H1 (cell line): ENCODE measurements at regions not wholly inside any gene's neighbourhood (a gene's known extent, or its start where the extent isn't known, plus 50 kb on each side); places are given as distances from the start of the nearest gene placed in this dataset.

ENCODE experiments used
- CTCF ChIA-PET: fragments of 300-600 bp; sonication (Branson Sonifier 250); formaldehyde crosslinking; loops from one replicate; lab custom pipeline; 2021; ENCODE audit not compliant: partially characterized antibody; lab: Charles Lee
- POLR2A ChIA-PET: fragments of 300-600 bp; sonication (Branson Sonifier 250); formaldehyde crosslinking; loops from one replicate; lab custom pipeline; 2021; ENCODE audit warnings: inconsistent platforms; ENCODE audit not compliant: partially characterized antibody; lab: Charles Lee
- DNase-seq, 2 experiments: peaks; one replicate each; pipeline versions ENCODE4 v3.0.0 to v3.0.0-alpha.2; 2010 to 2022; ENCODE audit warnings: low spot score in 2 of 2, low read depth in 1 of 2, mixed read lengths in 1 of 2
- FAIRE-seq: peaks from 2 replicates; lab custom pipeline; 2011; peaks lifted over from hg19 to GRCh38; lab: Jason Lieb, UNC
- H2AFZ ChIP-seq: 2 replicates; pipeline ENCODE4 v1.8.1; 2012; ENCODE audit warnings: low read length, inconsistent platforms
- H2AK5ac ChIP-seq: 2 replicates; pipeline ENCODE4 v1.6.1; 2013; ENCODE audit warnings: low read depth, low read length
- H2BK120ac ChIP-seq: replicated peaks from 2 replicates; pipeline ENCODE3; 2013; ENCODE audit warnings: low read depth, low read length, inconsistent platforms
- H2BK12ac ChIP-seq: 2 replicates; pipeline ENCODE4 v1.6.1; 2013; ENCODE audit warnings: low read depth, low read length
- H2BK15ac ChIP-seq: 2 replicates; pipeline ENCODE4 v1.6.1; 2013; ENCODE audit warnings: low read length
- H2BK20ac ChIP-seq: 2 replicates; pipeline ENCODE4 v1.6.1; 2013; ENCODE audit warnings: low read length
- H2BK5ac ChIP-seq: 2 replicates; pipeline ENCODE4 v1.6.1; 2013; ENCODE audit warnings: low read depth, low read length
- H3K14ac ChIP-seq: 2 replicates; pipeline ENCODE4 v1.6.1; 2013; ENCODE audit warnings: inconsistent platforms; ENCODE audit not compliant: insufficient read length
- H3K18ac ChIP-seq: 2 replicates; pipeline ENCODE4 v1.6.1; 2013; ENCODE audit warnings: low read length; ENCODE audit errors: extremely low read depth
- H3K23ac ChIP-seq: 2 replicates; pipeline ENCODE4 v1.6.1; 2013; ENCODE audit warnings: inconsistent platforms; ENCODE audit not compliant: insufficient read length
- H3K23me2 ChIP-seq: 2 replicates; pipeline ENCODE4 v1.6.1; 2013; ENCODE audit warnings: low read depth, low read length
- H3K27ac ChIP-seq: 2 replicates; pipeline ENCODE4 v1.6.1; 2011; ENCODE audit warnings: low read depth, low read length, inconsistent platforms
- H3K27me3 ChIP-seq, 4 experiments: replicated peaks in 1 of 4; 1 replicate in 1 of 4; 2 replicates in 3 of 4; pipeline versions ENCODE4 v1.6.1 to v1.8.1; 2011 to 2013; ENCODE audit warnings: low read length in 3 of 4, mild to moderate bottlenecking in 3 of 4, inconsistent platforms in 2 of 4, mixed read lengths in 2 of 4, moderate library complexity in 1 of 4; ENCODE audit not compliant: control insufficient read depth in 3 of 4, insufficient read depth in 3 of 4; ENCODE audit errors: extremely low read depth in 1 of 4
- H3K36me3 ChIP-seq, 4 experiments: 2 replicates each; pipeline versions ENCODE4 v1.6.1 to v1.8.1; 2011 to 2013; ENCODE audit warnings: mild to moderate bottlenecking in 4 of 4, low read length in 3 of 4, moderate library complexity in 2 of 4, control low read depth in 1 of 4, inconsistent platforms in 1 of 4; ENCODE audit not compliant: insufficient read depth in 4 of 4, control insufficient read depth in 2 of 4
- H3K4ac ChIP-seq: replicated peaks from 2 replicates; pipeline ENCODE3; 2013; ENCODE audit warnings: low read length, low read depth, mixed read lengths, inconsistent platforms; ENCODE audit not compliant: insufficient read length
- H3K4me1 ChIP-seq, 4 experiments: replicated peaks in 1 of 4; 1 replicate in 1 of 4; 2 replicates in 3 of 4; pipeline versions ENCODE4 v1.6.1 to v1.8.1; 2011 to 2013; ENCODE audit warnings: low read length in 3 of 4, inconsistent platforms in 2 of 4, mixed read lengths in 1 of 4; ENCODE audit not compliant: insufficient read depth in 4 of 4, control insufficient read depth in 3 of 4
- H3K4me2 ChIP-seq, 2 experiments: 2 replicates each; pipeline versions ENCODE4 v1.6.1 to v1.8.1; 2011 to 2013; ENCODE audit warnings: low read depth in 2 of 2, low read length in 2 of 2, control low read depth in 1 of 2, inconsistent platforms in 1 of 2, mild to moderate bottlenecking in 1 of 2; ENCODE audit not compliant: insufficient read depth in 1 of 2
- H3K4me3 ChIP-seq, 4 experiments: fragments of 200-600, 300-600 bp in 1 of 4; sonication (generic), shearing (Covaris generic), sonication (Bioruptor Twin) in 1 of 4; 2 replicates each; pipeline versions ENCODE4 v1.5.1 to v1.8.1; 2011 to 2016; ENCODE audit warnings: low read length in 4 of 4, low read depth in 3 of 4, control low read depth in 2 of 4, inconsistent platforms in 2 of 4, mild to moderate bottlenecking in 2 of 4, mixed read lengths in 1 of 4, moderate library complexity in 1 of 4; ENCODE audit not compliant: insufficient read depth in 2 of 4; ENCODE audit errors: extremely low read depth in 1 of 4
- H3K56ac ChIP-seq: replicated peaks from 2 replicates; pipeline ENCODE3; 2013; ENCODE audit warnings: low read depth, mild to moderate bottlenecking, mixed read lengths, low read length, inconsistent platforms; ENCODE audit not compliant: insufficient read length
- H3K79me1 ChIP-seq: 2 replicates; pipeline ENCODE4 v1.6.1; 2013; ENCODE audit warnings: low read depth, low read length, control low read depth
- H3K79me2 ChIP-seq, 2 experiments: 2 replicates each; pipeline versions ENCODE4 v1.6.1 to v1.8.1; 2012 to 2013; ENCODE audit warnings: low read length in 2 of 2, mild to moderate bottlenecking in 2 of 2, inconsistent platforms in 1 of 2; ENCODE audit not compliant: insufficient read depth in 2 of 2, control insufficient read depth in 1 of 2
- H3K9ac ChIP-seq, 4 experiments: replicated peaks in 1 of 4; 1 replicate in 1 of 4; 2 replicates in 3 of 4; pipeline versions ENCODE4 v1.6.1 to v1.8.1; 2011 to 2013; ENCODE audit warnings: low read depth in 3 of 4, low read length in 3 of 4, control low read depth in 2 of 4, mild to moderate bottlenecking in 2 of 4, moderate library complexity in 2 of 4, inconsistent platforms in 1 of 4; ENCODE audit errors: extremely low read depth in 1 of 4
- H3K9me3 ChIP-seq, 2 experiments: 2 replicates each; pipeline versions ENCODE4 v1.6.1 to v1.8.1; 2012 to 2013; ENCODE audit warnings: mild to moderate bottlenecking in 2 of 2, moderate library complexity in 2 of 2, control low read depth in 1 of 2, inconsistent platforms in 1 of 2, low read depth in 1 of 2, low read length in 1 of 2, mixed read lengths in 1 of 2; ENCODE audit not compliant: insufficient read depth in 2 of 2
- H4K20me1 ChIP-seq, 2 experiments: replicated peaks in 1 of 2; 2 replicates each; pipeline versions ENCODE3 to v1.8.1; 2011 to 2013; ENCODE audit warnings: inconsistent platforms in 2 of 2, low read length in 2 of 2, mild to moderate bottlenecking in 1 of 2; ENCODE audit not compliant: insufficient read depth in 2 of 2, control insufficient read depth in 1 of 2
- H4K5ac ChIP-seq: 2 replicates; pipeline ENCODE4 v1.6.1; 2013; ENCODE audit warnings: low read length, low read depth, mixed read lengths, inconsistent platforms; ENCODE audit not compliant: insufficient read length
- H4K8ac ChIP-seq: 2 replicates; pipeline ENCODE4 v1.8.0; 2013; ENCODE audit warnings: mild to moderate bottlenecking, moderate library complexity, low read length, inconsistent platforms; ENCODE audit not compliant: insufficient read depth; ENCODE audit errors: extremely low read depth
- H4K91ac ChIP-seq: replicated peaks from 2 replicates; pipeline ENCODE3; 2013; ENCODE audit warnings: low read length, mixed read lengths, inconsistent platforms; ENCODE audit not compliant: insufficient read length
- BACH1 ChIP-seq: IDR thresholded peaks from 2 replicates; pipeline ENCODE4 v1.6.1; 2012; ENCODE audit warnings: low read length, improper control_type of control experiment
- BCL11A ChIP-seq, 2 experiments: IDR thresholded peaks; one replicate each; pipeline ENCODE4 v1.6.1; 2011; ENCODE audit warnings: low read depth in 2 of 2, low read length in 2 of 2, mild to moderate bottlenecking in 2 of 2
- E2F6 ChIP-seq: IDR thresholded peaks from 2 replicates; pipeline ENCODE4 v1.6.1; 2012; ENCODE audit warnings: inconsistent platforms
- NANOG ChIP-seq: IDR thresholded peaks from 2 replicates; pipeline ENCODE4 v1.6.1; 2011; ENCODE audit warnings: low read length, low read depth, mild to moderate bottlenecking, inconsistent platforms; ENCODE audit not compliant: insufficient read depth, poor library complexity, severe bottlenecking
- WGBS, 2 experiments: shearing (Covaris generic) in 1 of 2; methylation state at CpG; one replicate each; pipeline versions ENCODE4 v1.1.6 to v1.1.7; 2013 to 2015; ENCODE audit warnings: low lambda C conversion rate in 2 of 2, mixed read lengths in 2 of 2, inconsistent platforms in 1 of 2, low coverage in 1 of 2, missing lambda C conversion rate in 1 of 2; ENCODE audit not compliant: insufficient replicate concordance in 2 of 2, insufficient coverage in 1 of 2, insufficient read length in 1 of 2; ENCODE audit errors: extremely low coverage in 1 of 2, missing lambda C conversion rate in 1 of 2; 5-methylcytosine and 5-hydroxymethylcytosine counted together

- H3K27me3 ChIP-seq: no peaks in the 10 kb centered on the region
- H3K56ac ChIP-seq: no peak overlapping the region
- H3K4me1 ChIP-seq: no peaks in the 10 kb centered on the region
- POLR2A ChIA-PET: no interaction called here
- no peak overlapping the region for H3K4me3 ChIP-seq
- DNase-seq (no peak), FAIRE-seq (no peak)
- H3K23ac ChIP-seq: no peak overlapping the region
- no peak overlapping the region for H3K4ac ChIP-seq
- no peak overlapping the region for H3K14ac ChIP-seq
- H2BK5ac ChIP-seq: no peak overlapping the region
- H2AK5ac ChIP-seq: no peak overlapping the region
- no peaks in the 10 kb centered on the region for H3K79me1 ChIP-seq
- H4K5ac ChIP-seq: no peak overlapping the region
- H3K36me3 ChIP-seq: no peaks in the 10 kb centered on the region
- H2BK12ac ChIP-seq: no peak overlapping the region
- no peaks in the 10 kb centered on the region for H4K20me1 ChIP-seq
- no peak overlapping the region for H3K18ac ChIP-seq
- no peak overlapping the region for H4K91ac ChIP-seq
- H3K4me2 ChIP-seq: no peak overlapping the region
- no peak overlapping the region for H2BK120ac ChIP-seq
- 80% methylated on average over 11 of the region's 16 CpGs; no CpG with 5 or more reads in 1 of the 2 experiments for WGBS, 2 experiments
- TF ChIP-seq NANOG (no peak), BCL11A (IDR thresholded peaks at IDR 0.05; ENCODE audit: low read depth in 2 of 2, low read length in 2 of 2) (no peak), BACH1 (no peak), E2F6 (no peak)
- TF ChIP-seq, all 59 proteins: peak for 0
- no peak overlapping the region for H3K9ac ChIP-seq
- no peak overlapping the region for H4K8ac ChIP-seq
- H3K9me3 ChIP-seq: no peaks in the 10 kb centered on the region
- no peak overlapping the region for H2AFZ ChIP-seq
- H2BK20ac ChIP-seq: no peak overlapping the region
- CTCF ChIA-PET: interaction anchor here (1.3 to 2.5 kb wide), 3 partner anchors 39 to 86 kb away, joined by 3 to 10 read pairs (median 5); no protein-coding TSS in a partner anchor
- H2BK15ac ChIP-seq: no peak overlapping the region
- no peak overlapping the region for H3K27ac ChIP-seq
- no peaks in the 10 kb centered on the region for H3K79me2 ChIP-seq
- H3K23me2 ChIP-seq: 0 out of 2 replicates have a peak, but pooled peaks cover 2% of the 10 kb centered on the region
These were observed 107.5 kb upstream of the SIM2 start for GRCh38 chr21:36591326-36591970.
